Esophagus squamous epithelium (tissue), 4 donors: ENCODE measurements at regions not wholly inside any gene's neighbourhood (a gene's known extent, or its start where the extent isn't known, plus 50 kb on each side); places are given as distances from the start of the nearest gene placed in this dataset.

Source experiments
- POLR2A ChIP-seq, 4 donors: fragments of 450-650 bp; IDR thresholded peaks; one replicate each; pipeline ENCODE4 v1.6.1; 2017; ENCODE audit warnings: antibody characterized with exemption in 4 of 4, mild to moderate bottlenecking in 4 of 4, moderate library complexity in 3 of 4
- TF ChIP-seq, protein P1 (sequence below), 6 experiments: fragments of 450-650 bp in 4 of 6; fragments of 200-600 bp in 2 of 6; sonication (generic) in 2 of 6; IDR thresholded peaks; one replicate each; pipeline ENCODE4 v1.5.1; 2016 to 2019; ENCODE audit warnings: antibody characterized with exemption in 6 of 6, mild to moderate bottlenecking in 4 of 6, moderate library complexity in 4 of 6

DNA sequence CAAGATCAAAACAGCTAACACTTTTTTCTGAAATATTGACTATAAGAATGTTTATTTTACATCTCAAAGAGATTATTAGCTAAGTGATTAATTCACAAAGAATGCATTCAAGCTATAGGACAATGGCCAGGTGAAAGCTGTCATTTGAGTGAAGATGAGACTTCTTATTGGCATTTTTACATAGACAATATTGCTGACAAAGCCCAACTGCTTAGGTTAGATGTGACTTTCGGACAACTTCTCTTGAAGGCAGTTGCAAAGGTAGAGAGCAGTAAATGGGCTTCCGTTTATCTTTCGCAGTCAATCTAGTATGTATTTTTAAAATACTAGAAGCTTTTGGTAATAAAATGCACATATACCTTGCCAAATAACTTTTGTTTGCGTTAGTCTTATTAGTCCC is 1041.3 kb downstream of the AMY1C start:
- no peak for TF ChIP-seq POLR2A (IDR thresholded peaks at IDR 0.05)
- TF ChIP-seq, protein P1, sequence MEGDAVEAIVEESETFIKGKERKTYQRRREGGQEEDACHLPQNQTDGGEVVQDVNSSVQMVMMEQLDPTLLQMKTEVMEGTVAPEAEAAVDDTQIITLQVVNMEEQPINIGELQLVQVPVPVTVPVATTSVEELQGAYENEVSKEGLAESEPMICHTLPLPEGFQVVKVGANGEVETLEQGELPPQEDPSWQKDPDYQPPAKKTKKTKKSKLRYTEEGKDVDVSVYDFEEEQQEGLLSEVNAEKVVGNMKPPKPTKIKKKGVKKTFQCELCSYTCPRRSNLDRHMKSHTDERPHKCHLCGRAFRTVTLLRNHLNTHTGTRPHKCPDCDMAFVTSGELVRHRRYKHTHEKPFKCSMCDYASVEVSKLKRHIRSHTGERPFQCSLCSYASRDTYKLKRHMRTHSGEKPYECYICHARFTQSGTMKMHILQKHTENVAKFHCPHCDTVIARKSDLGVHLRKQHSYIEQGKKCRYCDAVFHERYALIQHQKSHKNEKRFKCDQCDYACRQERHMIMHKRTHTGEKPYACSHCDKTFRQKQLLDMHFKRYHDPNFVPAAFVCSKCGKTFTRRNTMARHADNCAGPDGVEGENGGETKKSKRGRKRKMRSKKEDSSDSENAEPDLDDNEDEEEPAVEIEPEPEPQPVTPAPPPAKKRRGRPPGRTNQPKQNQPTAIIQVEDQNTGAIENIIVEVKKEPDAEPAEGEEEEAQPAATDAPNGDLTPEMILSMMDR (IDR thresholded peaks at IDR 0.05) = no peak
